ENCODE measurements at regions not wholly inside any gene's neighbourhood (a gene's known extent, or its start where the extent isn't known, plus 50 kb on each side); places are given as distances from the start of the nearest gene placed in this dataset.

DNA sequence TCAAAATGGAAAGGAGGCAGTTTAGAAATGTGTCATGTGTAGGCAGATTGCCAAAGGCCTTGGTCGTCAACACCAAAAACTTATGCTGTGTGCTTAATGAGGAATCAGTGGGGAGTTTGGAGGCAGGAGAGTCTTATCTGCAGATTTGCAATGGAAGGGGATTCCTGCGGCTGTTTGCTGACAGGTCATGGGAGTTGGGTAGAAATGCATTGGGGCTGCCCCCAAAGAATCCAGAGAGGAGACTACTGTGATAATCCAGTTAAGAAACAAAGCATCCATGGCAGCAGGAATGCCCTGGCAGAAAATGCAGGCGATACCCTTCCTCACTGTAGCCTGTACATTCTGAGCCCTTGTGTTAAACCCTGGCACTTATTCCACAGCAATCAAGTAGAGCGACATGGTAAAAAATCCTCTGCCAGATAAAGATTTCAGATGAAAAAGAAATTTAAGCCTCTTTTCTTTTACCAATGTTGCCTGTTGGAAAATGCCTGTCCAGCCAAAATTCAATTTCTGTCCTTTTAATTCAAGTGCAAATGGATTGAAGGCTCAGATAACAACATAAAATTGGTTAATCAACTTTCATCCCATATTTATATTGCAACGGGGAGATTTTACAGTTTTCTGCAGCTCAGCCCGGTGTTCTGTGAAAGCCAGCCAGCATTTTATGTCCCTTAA lies 491.0 kb upstream of the CDH5 start:
- DNase-seq, result no peak

- no peak for DNase-seq
These were observed 497.2 kb upstream of the CDH5 start for GRCh38 chr16:65869261-65869660.

DNA sequence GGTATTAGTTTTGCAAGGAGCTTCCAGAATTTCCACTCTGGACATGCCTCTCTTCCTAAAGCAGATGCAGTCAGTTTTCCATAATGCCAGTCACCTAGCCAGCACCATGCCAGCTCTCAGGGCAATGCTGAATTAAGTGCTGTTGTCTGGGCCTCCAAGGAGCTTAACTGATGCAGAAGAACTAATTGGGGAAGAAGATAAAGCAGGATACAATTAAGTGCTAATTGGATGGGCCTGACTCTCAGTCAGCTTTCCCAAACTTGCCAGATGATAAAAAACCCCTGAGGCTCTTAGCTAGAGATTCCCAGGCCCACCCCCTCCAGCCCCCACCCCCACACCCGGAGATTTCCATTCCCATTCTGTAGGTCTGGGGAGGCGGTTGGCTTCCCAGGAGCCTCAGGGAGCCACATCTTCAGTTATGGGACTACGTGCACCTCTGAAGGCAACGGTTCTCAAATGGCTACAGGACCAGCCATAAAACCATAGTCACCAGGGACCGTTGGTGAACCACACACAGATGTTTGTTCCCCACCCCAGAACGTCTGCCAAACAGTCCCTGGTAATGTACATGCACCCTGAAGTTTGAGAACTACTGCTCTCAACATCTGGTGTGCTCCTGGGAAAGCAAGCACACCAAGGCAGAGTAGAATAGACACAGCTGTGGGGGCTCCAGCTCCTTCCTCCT lies 499.1 kb upstream of the CDH5 start:
- DNase-seq, result no peak

DNA sequence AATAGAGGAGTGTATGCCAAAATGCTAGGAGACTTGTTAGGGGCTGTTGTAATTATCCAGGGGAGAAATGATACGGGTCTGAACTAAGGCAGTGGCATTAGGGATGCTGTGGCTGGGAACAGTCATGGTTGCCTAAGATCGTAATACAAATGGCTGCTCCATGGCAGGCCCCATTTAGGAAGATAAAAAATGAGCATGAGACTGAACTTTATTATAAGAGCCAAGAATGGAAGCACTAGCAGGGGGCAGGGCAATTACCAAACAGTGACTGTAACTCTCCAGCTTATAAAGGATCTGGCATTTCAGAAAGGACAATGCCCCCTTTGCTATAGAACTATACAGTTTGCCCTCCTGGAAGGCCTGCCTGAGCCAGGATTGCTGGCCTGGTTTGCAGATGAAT lies 503.3 kb upstream of the CDH5 start:
- DNase-seq, result no peak

DNA sequence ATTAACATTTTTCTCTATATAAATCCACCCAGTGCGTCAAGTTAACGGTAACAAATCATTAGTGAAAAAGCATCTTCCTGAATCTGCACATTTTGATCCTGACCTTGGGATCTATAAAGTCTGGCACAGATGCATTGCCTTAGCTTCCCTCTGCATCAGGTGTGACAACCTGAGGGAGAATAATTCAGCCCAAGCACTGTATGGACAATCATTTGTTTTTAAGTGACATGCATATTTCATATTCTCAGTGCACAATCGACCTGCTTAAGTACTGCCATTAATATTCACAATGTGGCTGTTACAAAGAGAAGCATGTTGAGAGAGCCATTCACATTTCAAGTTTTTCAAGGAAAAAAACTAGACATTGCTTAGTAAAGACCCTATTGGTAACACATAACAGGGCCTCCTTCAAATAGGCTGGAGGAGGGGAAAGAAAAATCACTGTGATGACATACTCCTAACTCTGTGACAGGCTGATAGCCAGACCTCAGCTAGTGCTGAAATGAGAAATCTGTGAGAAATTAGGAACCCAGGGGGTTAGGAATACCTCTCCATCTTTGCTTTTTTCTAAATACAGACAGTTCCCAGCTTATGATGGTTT lies 505.3 kb upstream of the CDH5 start:
- no peak for DNase-seq

DNA sequence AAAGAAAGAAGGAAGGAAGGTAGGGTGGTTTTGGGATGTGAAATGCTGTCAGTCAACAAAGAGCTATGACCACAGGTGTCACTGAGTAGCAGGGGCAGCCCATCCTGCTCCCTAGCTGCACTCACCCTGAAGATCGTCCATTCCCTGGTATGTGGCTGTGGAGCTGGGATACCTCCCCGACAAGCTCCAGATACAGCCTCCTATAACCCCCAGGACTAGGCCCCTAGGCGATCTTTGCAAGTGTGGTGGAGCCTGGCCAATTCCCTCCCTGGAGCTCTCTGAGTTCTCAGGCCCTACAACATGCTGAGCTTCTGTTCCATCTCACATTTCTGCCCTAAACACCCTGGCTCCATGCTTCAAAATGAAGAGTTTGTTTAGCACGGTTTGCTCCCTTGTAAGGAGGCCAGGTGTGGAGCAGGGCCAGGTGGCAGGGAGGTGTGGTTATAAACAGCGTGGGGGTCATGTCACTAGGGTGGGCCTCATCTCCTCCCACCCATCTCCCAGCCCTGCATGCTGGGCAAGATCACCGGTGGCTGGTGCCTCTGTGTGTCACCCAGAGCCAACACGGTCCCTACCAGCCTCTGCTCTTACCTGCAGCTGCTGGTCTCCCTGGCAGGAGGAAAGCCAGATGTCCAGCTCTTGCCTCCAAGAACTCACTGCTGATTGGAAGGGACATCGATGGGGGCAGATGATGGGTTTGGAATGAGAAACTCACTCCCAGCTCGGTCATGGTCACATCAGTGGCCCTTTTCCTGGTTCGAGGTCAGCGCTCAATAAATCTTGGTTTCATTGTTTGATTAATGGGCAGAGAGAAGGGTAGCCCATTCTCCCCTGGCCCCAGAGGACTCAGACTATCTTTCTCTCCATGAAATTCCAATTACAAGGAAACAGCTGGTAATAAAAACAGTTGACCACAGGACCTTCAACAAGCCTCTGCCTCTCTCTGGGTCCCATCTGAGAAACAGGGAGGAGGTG lies 511.0 kb upstream of the CDH5 start:
- no peak for DNase-seq

- DNase-seq, result no peak
These were observed 520.3 kb upstream of the CDH5 start for GRCh38 chr16:65846210-65846602.

- no peak for DNase-seq
These were observed 520.9 kb upstream of the CDH5 start for GRCh38 chr16:65845466-65846209.

- DNase-seq, result no peak
These were observed 522.5 kb upstream of the CDH5 start for GRCh38 chr16:65843941-65844340.

- no peak for DNase-seq
These were observed 524.4 kb upstream of the CDH5 start for GRCh38 chr16:65842067-65842466.

GRCh38 chr16:65838001-65838400 lies 528.5 kb upstream of the CDH5 start:
- DNase-seq, result no peak

DNA sequence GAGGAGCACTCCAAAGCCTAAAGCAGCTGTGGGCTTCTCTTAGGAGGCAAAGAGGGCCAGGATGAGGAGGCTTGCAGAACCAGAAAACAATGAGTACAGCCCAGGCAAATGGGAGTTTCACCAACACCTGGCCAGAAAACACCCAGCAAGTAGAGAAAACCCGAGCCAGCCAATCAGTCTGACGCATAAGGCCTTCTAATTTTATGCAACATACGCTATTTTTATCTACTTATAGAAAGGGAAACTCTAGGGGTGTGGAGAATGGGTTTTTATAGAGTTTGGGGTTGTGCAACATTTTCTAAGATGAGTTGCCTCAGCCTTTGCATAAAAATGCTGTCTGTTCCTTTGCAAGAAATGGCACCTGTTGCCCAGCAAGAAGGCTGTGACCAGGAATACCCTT lies 529.0 kb upstream of the CDH5 start:
- no peak for DNase-seq

DNA sequence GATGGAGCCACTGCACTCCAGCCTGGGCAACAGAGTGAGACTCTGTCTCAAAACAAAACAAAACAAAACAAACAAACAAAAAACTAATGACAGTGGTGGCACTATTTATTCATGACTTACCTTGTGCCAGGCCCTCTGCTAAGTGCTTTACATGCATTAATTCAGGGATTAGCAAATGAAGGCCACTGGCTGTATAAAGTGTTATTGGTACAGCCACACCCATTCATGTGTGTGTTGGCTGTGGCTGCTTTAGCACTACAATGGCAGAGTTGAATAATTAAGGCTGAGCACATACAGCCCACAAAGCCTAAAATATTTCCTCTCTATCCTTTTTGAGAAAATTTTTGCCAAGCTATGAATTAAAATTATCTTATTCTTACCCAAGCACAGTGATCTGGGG lies 531.8 kb upstream of the CDH5 start:
- DNase-seq, result no peak

- DNase-seq, result no peak
These were observed 533.2 kb upstream of the CDH5 start for GRCh38 chr16:65833171-65833871.

GRCh38 chr16:65832679-65833078 lies 533.8 kb upstream of the CDH5 start:
- DNase-seq, result no peak

- DNase-seq, result no peak
These were observed 534.4 kb upstream of the CDH5 start for GRCh38 chr16:65831903-65832666.

DNA sequence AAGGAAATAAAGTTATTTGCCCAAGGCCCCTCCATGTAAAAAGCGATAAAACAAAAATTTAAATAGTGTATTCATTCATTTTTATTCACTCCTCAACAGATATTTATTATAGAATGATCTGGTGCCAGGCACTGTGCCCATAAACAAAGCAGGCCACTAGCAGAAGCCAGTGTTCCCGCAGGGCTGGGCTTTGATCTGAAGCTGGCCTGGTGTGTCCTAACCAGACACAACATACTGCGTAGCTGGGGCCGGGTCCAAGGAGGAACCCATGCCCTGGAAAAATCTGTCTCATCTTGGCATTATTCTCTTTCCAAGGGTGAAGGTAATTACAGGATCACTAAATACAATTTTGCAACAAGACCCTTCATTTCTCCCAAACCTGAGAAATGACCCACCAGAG lies 537.4 kb upstream of the CDH5 start:
- no peak for DNase-seq

GRCh38 chr16:65828296-65828695 lies 538.2 kb upstream of the CDH5 start:
- DNase-seq, result no peak

DNA sequence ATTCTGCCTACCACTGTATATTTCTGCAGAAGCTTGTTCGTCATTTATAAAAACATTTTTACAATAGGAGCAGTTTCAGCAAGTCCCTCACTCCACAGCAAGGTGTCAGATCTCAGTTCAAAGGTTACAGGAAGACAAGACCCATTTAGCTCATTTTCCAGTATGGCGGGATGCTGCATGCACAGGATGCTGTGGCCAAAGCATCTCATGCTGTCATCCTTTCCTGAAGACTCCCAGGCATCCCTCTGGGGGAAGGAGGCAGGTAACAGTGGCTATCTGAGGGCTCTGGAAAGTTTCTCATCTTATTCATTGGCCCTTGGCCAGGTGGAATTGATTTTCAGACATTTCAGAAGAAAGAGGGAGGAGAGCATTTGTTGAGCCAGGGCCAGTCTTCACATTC lies 539.3 kb upstream of the CDH5 start:
- DNase-seq, result no peak

GRCh38 chr16:65825191-65825856 lies 541.2 kb upstream of the CDH5 start:
- no peak for DNase-seq

- DNase-seq, result no peak
These were observed 544.3 kb upstream of the CDH5 start for GRCh38 chr16:65822148-65822547.

Measured in SIG-M5 (cell line).